GM06990 (cell line): ENCODE measurements at regions not wholly inside any gene's neighbourhood (a gene's known extent, or its start where the extent isn't known, plus 50 kb on each side); places are given as distances from the start of the nearest gene placed in this dataset.

Experiments
- DNase-seq: peaks from one replicate; pipeline ENCODE4 v3.0.0-alpha.2; 2011; ENCODE audit not compliant: insufficient read length; ENCODE audit errors: extremely low read depth
- H3K27me3 ChIP-seq: replicated peaks from 2 replicates; pipeline ENCODE4 v1.6.0; 2011; ENCODE audit warnings: low read length; ENCODE audit not compliant: control insufficient read depth, insufficient read depth
- H3K36me3 ChIP-seq: 2 replicates; pipeline ENCODE4 v1.5.1; 2011; ENCODE audit warnings: low read length; ENCODE audit not compliant: control insufficient read depth, insufficient read depth
- H3K4me3 ChIP-seq: replicated peaks from 2 replicates; pipeline ENCODE4 v1.5.1; 2011; ENCODE audit warnings: low read depth, mild to moderate bottlenecking, control low read depth, low read length
- CTCF ChIP-seq: IDR thresholded peaks from 2 replicates; pipeline ENCODE4 v1.5.1; 2011; ENCODE audit warnings: low read length, control low read depth, mild to moderate bottlenecking, inconsistent platforms; ENCODE audit not compliant: insufficient read depth, poor library complexity, severe bottlenecking

- Histone ChIP-seq H3K36me3 (no peaks in the 10 kb centered on the region), H3K4me3 (no peak overlapping the region), H3K27me3 (no peaks in the 10 kb centered on the region)
- TF ChIP-seq CTCF = no peak
- no peak for DNase-seq
Observed at GRCh38 chr5:18881615-18882014, 1106.4 kb downstream of the CDH18 start.

GRCh38 chr5:18882154-18882553, 1105.8 kb downstream of the CDH18 start:
- no peak for TF ChIP-seq CTCF
- DNase-seq = no peak
- Histone ChIP-seq H3K27me3 (no peaks in the 10 kb centered on the region), H3K36me3 (no peaks in the 10 kb centered on the region), H3K4me3 (no peak overlapping the region)

- no peak for TF ChIP-seq CTCF
- DNase-seq = no peak
- Histone ChIP-seq H3K27me3 (no peaks in the 10 kb centered on the region), H3K4me3 (no peak overlapping the region), H3K36me3 (no peaks in the 10 kb centered on the region)
Observed at GRCh38 chr5:18888821-18889220, 1099.2 kb downstream of the CDH18 start.

- no peak for TF ChIP-seq CTCF
- Histone ChIP-seq H3K4me3 (no peak overlapping the region), H3K27me3 (no peaks in the 10 kb centered on the region), H3K36me3 (no peaks in the 10 kb centered on the region)
- DNase-seq = no peak
Observed at GRCh38 chr5:18900644-18901043, 1087.4 kb downstream of the CDH18 start.

- Histone ChIP-seq H3K36me3 (no peaks in the 10 kb centered on the region), H3K27me3 (no peaks in the 10 kb centered on the region), H3K4me3 (no peak overlapping the region)
- DNase-seq = no peak
- no peak for TF ChIP-seq CTCF
Observed at GRCh38 chr5:18920966-18921365, 1067.0 kb downstream of the CDH18 start.

- Histone ChIP-seq H3K36me3 (no peaks in the 10 kb centered on the region), H3K4me3 (no peak overlapping the region), H3K27me3 (no peaks in the 10 kb centered on the region)
- DNase-seq = no peak
- no peak for TF ChIP-seq CTCF
Observed at GRCh38 chr5:18932081-18932480, 1055.9 kb downstream of the CDH18 start.
